Breast epithelium (tissue), 3 donors: ENCODE measurements at regions not wholly inside any gene's neighbourhood (a gene's known extent, or its start where the extent isn't known, plus 50 kb on each side); places are given as distances from the start of the nearest gene placed in this dataset.

Source experiments
- CTCF ChIP-seq, 3 donors: fragments of 450-650 bp; IDR thresholded peaks; one replicate each; pipeline ENCODE4 v1.5.1; 2016 to 2017; ENCODE audit warnings: antibody characterized with exemption in 3 of 3, mild to moderate bottlenecking in 3 of 3, moderate library complexity in 3 of 3
- POLR2A ChIP-seq: fragments of 450-650 bp; IDR thresholded peaks from one replicate; pipeline ENCODE4 v1.6.1; 2016; ENCODE audit warnings: antibody characterized with exemption, mild to moderate bottlenecking, moderate library complexity

- TF ChIP-seq POLR2A (no peak), CTCF (IDR thresholded peaks at IDR 0.05) (no peak)
Observed at GRCh38 chr14:82080370-82080769, 546.7 kb upstream of the SEL1L start.
